ENCODE measurements at regions not wholly inside any gene's neighbourhood (a gene's known extent, or its start where the extent isn't known, plus 50 kb on each side); places are given as distances from the start of the nearest gene placed in this dataset.

GRCh38 chr5:2487152-2487763, 264.2 kb downstream of the IRX2 start:
- in situ Hi-C loops (cut with MboI; ENCODE audit: low pct_unique_long_range_greater_than_20kb, low sequenced_read_pairs, unreplicated experiment), result no loop called here
- TF ChIP-seq CTCF (IDR thresholded peaks at IDR 0.05; ENCODE audit: extremely low read depth, insufficient read depth, missing control alignments), result no peak
- DNase-seq (ENCODE audit: low spot score), result no peak

GRCh38 chr5:2486373-2486772, 265.1 kb downstream of the IRX2 start:
- in situ Hi-C loops (cut with MboI; ENCODE audit: low pct_unique_long_range_greater_than_20kb, low sequenced_read_pairs, unreplicated experiment), result no loop called here
- no peak for TF ChIP-seq CTCF (IDR thresholded peaks at IDR 0.05; ENCODE audit: extremely low read depth, insufficient read depth, missing control alignments)
- no peak for DNase-seq (ENCODE audit: low spot score)

GRCh38 chr5:2482778-2483177, 268.7 kb downstream of the IRX2 start:
- DNase-seq (ENCODE audit: low spot score), result no peak
- TF ChIP-seq CTCF (IDR thresholded peaks at IDR 0.05; ENCODE audit: extremely low read depth, insufficient read depth, missing control alignments), result no peak
- in situ Hi-C loops (cut with MboI; ENCODE audit: low pct_unique_long_range_greater_than_20kb, low sequenced_read_pairs, unreplicated experiment), result no loop called here

- in situ Hi-C loops (cut with MboI; ENCODE audit: low pct_unique_long_range_greater_than_20kb, low sequenced_read_pairs, unreplicated experiment), result no loop called here
- TF ChIP-seq CTCF (IDR thresholded peaks at IDR 0.05; ENCODE audit: extremely low read depth, insufficient read depth, missing control alignments), result no peak
- DNase-seq (ENCODE audit: low spot score), result no peak
Measured at GRCh38 chr5:2480871-2481270, 270.6 kb downstream of the IRX2 start.

- in situ Hi-C loops (cut with MboI; ENCODE audit: low pct_unique_long_range_greater_than_20kb, low sequenced_read_pairs, unreplicated experiment), result no loop called here
- no peak for TF ChIP-seq CTCF (IDR thresholded peaks at IDR 0.05; ENCODE audit: extremely low read depth, insufficient read depth, missing control alignments)
- DNase-seq (ENCODE audit: low spot score), result no peak
Measured at GRCh38 chr5:2475902-2476301, 275.6 kb downstream of the IRX2 start.

GRCh38 chr5:2472670-2473069, 278.8 kb downstream of the IRX2 start:
- DNase-seq (ENCODE audit: low spot score), result no peak
- TF ChIP-seq CTCF (IDR thresholded peaks at IDR 0.05; ENCODE audit: extremely low read depth, insufficient read depth, missing control alignments), result no peak
- in situ Hi-C loops (cut with MboI; ENCODE audit: low pct_unique_long_range_greater_than_20kb, low sequenced_read_pairs, unreplicated experiment), result no loop called here

Measured in GM13977 (cell line).